NCI-H524 treated with DMSO at 0.1 percent for 48 hours (cell line): ENCODE measurements at regions not wholly inside any gene's neighbourhood (a gene's known extent, or its start where the extent isn't known, plus 50 kb on each side); places are given as distances from the start of the nearest gene placed in this dataset.

Experiments
- DNase-seq: peaks from one replicate; lab custom pipeline; 2025; lab: John Stamatoyannopoulos, UW

- no peak for DNase-seq
These were observed 194.7 kb downstream of the GALR1 start for GRCh38 chr18:77444385-77444784.

GRCh38 chr18:77448046-77448445 lies 198.4 kb downstream of the GALR1 start:
- no peak for DNase-seq

- DNase-seq = no peak
These were observed 205.4 kb downstream of the GALR1 start for GRCh38 chr18:77455004-77455403.

GRCh38 chr18:77457681-77458080 lies 208.0 kb downstream of the GALR1 start:
- DNase-seq = no peak

GRCh38 chr18:77461062-77461688 lies 211.5 kb downstream of the GALR1 start:
- DNase-seq = no peak

GRCh38 chr18:77464917-77465316 lies 215.3 kb downstream of the GALR1 start:
- DNase-seq = no peak

GRCh38 chr18:77466890-77467289 lies 217.2 kb downstream of the GALR1 start:
- no peak for DNase-seq

GRCh38 chr18:77469131-77469530 lies 219.5 kb downstream of the GALR1 start:
- DNase-seq = no peak

- DNase-seq = no peak
These were observed 221.1 kb downstream of the GALR1 start for GRCh38 chr18:77470569-77471413.

- no peak for DNase-seq
These were observed 222.9 kb downstream of the GALR1 start for GRCh38 chr18:77472509-77472908.

GRCh38 chr18:77478646-77479442 lies 229.2 kb downstream of the GALR1 start:
- no peak for DNase-seq

GRCh38 chr18:77481541-77481940 lies 231.9 kb downstream of the GALR1 start:
- DNase-seq = no peak

GRCh38 chr18:77482190-77483085 lies 232.8 kb downstream of the GALR1 start:
- DNase-seq = no peak

- no peak for DNase-seq
These were observed 237.3 kb downstream of the GALR1 start for GRCh38 chr18:77486985-77487384.

- DNase-seq = no peak
These were observed 238.5 kb downstream of the GALR1 start for GRCh38 chr18:77487951-77488740.

- DNase-seq = no peak
These were observed 245.4 kb downstream of the GALR1 start for GRCh38 chr18:77495079-77495478.

GRCh38 chr18:77495982-77496690 lies 246.5 kb downstream of the GALR1 start:
- no peak for DNase-seq

- no peak for DNase-seq
These were observed 251.6 kb downstream of the GALR1 start for GRCh38 chr18:77501266-77501665.

- DNase-seq = no peak
These were observed 255.9 kb downstream of the GALR1 start for GRCh38 chr18:77505499-77505898.

GRCh38 chr18:77512152-77512551 lies 262.5 kb downstream of the GALR1 start:
- DNase-seq = no peak
